OCI-LY1 (cell line): ENCODE measurements at regions not wholly inside any gene's neighbourhood (a gene's known extent, or its start where the extent isn't known, plus 50 kb on each side); places are given as distances from the start of the nearest gene placed in this dataset.
"Not testable (repeated sequence)": the region's sequence is repeated elsewhere in the genome, so short reads cannot be mapped to it uniquely, and the experiment has no call there.

Experiments used
- CTCF ChIP-seq: fragments of 200-600 bp; sonication (generic), shearing (Covaris generic); IDR thresholded peaks from 2 replicates; pipeline ENCODE4 v1.5.1; 2017; ENCODE audit warnings: mild to moderate bottlenecking, antibody characterized with exemption, low read length, moderate library complexity, mixed read lengths
- EZH2 ChIP-seq: fragments of 200-600 bp; sonication (generic), shearing (Covaris generic); IDR thresholded peaks from 2 replicates; pipeline ENCODE4 v1.8.0; 2017; ENCODE audit warnings: borderline replicate concordance, mixed run types, mild to moderate bottlenecking, antibody characterized with exemption, low read length, moderate library complexity, mixed read lengths

- TF ChIP-seq CTCF, EZH2: not testable (repeated sequence)
Measured at GRCh38 chr11:109682788-109683187, 260.8 kb downstream of the C11orf87 start.
